H1 (cell line): ENCODE measurements at regions not wholly inside any gene's neighbourhood (a gene's known extent, or its start where the extent isn't known, plus 50 kb on each side); places are given as distances from the start of the nearest gene placed in this dataset.

Experiments used
- KDM5A ChIP-seq: fragments of 200-600 bp; IDR thresholded peaks from 2 replicates; pipeline ENCODE4 v1.7.1; 2012; ENCODE audit warnings: mild to moderate bottlenecking, low read length, inconsistent platforms, mixed read lengths
- POLR2A ChIP-seq, 2 experiments: IDR thresholded peaks; 1 replicate in 1 of 2; 2 replicates in 1 of 2; pipeline ENCODE4 v1.6.1; 2011; ENCODE audit warnings: low read depth in 2 of 2, low read length in 2 of 2, mild to moderate bottlenecking in 2 of 2; ENCODE audit errors: control extremely low read depth in 1 of 2
- SP4 ChIP-seq: IDR thresholded peaks from 2 replicates; pipeline ENCODE4 v1.6.1; 2012; ENCODE audit warnings: low read length, inconsistent platforms
- TF ChIP-seq, protein P1 (sequence below), 3 experiments: IDR thresholded peaks; 1 replicate in 2 of 3; 2 replicates in 1 of 3; pipeline versions ENCODE4 v1.5.1 to v1.6.1; 2011; ENCODE audit warnings: low read length in 3 of 3, mild to moderate bottlenecking in 3 of 3, inconsistent platforms in 2 of 3, low read depth in 1 of 3, moderate library complexity in 1 of 3; ENCODE audit not compliant: insufficient read depth in 1 of 3; ENCODE audit errors: control extremely low read depth in 1 of 3

- TF ChIP-seq, protein P1, sequence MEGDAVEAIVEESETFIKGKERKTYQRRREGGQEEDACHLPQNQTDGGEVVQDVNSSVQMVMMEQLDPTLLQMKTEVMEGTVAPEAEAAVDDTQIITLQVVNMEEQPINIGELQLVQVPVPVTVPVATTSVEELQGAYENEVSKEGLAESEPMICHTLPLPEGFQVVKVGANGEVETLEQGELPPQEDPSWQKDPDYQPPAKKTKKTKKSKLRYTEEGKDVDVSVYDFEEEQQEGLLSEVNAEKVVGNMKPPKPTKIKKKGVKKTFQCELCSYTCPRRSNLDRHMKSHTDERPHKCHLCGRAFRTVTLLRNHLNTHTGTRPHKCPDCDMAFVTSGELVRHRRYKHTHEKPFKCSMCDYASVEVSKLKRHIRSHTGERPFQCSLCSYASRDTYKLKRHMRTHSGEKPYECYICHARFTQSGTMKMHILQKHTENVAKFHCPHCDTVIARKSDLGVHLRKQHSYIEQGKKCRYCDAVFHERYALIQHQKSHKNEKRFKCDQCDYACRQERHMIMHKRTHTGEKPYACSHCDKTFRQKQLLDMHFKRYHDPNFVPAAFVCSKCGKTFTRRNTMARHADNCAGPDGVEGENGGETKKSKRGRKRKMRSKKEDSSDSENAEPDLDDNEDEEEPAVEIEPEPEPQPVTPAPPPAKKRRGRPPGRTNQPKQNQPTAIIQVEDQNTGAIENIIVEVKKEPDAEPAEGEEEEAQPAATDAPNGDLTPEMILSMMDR (IDR thresholded peaks at IDR 0.05; ENCODE audit: control extremely low read depth in 1 of 3, insufficient read depth in 1 of 3, low read depth in 1 of 3, low read length in 3 of 3) = no peak
- TF ChIP-seq SP4 (no peak), POLR2A (IDR thresholded peaks at IDR 0.05; ENCODE audit: control extremely low read depth in 1 of 2, low read depth in 2 of 2, low read length in 2 of 2) (no peak), KDM5A (no peak)
Observed at GRCh38 chr13:64778002-64778401, 2452.1 kb downstream of the PCDH9 start (continued).
